Activated CD8-positive, alpha-beta memory T cell treated with anti-CD3 and anti-CD28 coated beads for 24 hours (primary cell): ENCODE measurements at regions not wholly inside any gene's neighbourhood (a gene's known extent, or its start where the extent isn't known, plus 50 kb on each side); places are given as distances from the start of the nearest gene placed in this dataset.
"Not testable (repeated sequence)": the region's sequence is repeated elsewhere in the genome, so short reads cannot be mapped to it uniquely, and the experiment has no call there.

ENCODE experiments used
- DNase-seq: peaks from one replicate; pipeline ENCODE4 v3.0.0-alpha.2; 2020

DNA sequence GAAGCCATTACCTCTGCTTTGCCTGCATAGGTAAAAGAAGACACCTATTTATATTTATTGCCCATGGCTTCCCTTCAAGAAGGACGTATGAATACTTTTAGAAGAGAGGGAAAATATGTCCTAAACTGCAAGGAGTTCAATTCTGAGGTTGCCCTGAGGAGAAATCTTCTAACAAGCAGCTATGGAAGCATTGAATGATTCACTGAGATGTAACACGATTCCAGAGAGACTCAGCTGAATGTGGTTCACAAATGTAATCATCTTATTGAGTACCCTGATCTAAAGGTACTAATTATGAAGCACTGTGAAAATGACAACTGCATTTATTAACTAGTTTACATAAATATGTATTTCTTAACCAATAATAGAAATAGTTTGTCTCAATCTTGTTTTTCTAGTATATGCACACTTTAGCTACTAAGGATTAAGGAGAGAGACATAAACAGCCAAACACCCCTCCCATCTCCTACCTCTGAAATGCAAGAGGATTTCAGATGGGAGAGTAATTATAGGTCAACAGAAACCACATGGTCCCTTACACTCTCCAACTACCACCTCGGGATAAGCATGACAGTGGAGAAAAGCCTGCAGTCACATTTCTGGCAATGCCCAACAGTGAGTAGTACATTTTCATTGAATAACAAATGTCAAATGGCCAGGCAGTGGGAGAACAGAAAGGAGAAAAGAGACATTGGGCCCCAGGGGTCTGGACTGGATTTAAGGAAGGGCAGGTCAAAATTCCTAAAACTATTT, 506.2 kb upstream of the IL12A start:
- no peak for DNase-seq

GRCh38 chr3:159482994-159483367, 505.7 kb upstream of the IL12A start:
- DNase-seq = no peak

- no peak for DNase-seq
These were observed 502.1 kb upstream of the IL12A start for GRCh38 chr3:159486580-159486979.

DNA sequence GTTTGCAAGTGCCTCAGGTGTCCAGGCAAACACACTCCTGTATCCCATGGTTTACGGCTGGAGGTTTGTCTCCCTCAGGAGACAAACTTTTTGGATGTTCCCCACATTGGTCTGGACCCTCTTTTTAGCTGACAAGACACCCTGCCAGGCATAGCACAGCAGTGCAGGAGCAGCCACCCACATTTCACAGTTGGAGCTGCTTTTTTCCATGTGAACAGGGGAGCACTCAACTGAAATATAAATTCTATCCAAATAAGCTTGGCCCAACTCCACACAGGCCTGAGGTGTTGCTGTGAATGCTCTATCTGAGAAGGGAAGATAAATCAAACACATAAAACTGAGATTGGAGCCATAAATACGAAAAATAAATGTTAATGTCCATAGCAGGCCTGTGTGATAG, 501.3 kb upstream of the IL12A start:
- DNase-seq = no peak

DNA sequence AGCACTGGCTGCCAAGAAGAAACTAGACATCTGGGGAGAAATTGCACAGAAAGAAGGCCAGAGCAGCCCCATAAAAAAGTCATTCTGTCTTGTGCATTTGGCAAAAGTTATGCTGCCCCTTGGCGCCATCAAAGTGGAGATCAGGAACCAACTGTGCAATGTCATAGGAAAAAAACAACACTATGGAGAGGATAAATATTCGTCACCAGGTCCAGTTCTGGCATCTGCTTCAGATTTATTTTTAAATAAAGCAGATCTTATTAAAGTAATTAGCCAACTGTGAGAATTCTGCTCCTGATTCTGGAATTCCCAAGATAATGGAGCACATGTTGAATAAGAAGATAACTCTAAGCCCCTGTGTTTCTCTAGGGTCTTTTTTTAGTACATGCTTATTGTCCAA, 500.0 kb upstream of the IL12A start:
- no peak for DNase-seq

DNA sequence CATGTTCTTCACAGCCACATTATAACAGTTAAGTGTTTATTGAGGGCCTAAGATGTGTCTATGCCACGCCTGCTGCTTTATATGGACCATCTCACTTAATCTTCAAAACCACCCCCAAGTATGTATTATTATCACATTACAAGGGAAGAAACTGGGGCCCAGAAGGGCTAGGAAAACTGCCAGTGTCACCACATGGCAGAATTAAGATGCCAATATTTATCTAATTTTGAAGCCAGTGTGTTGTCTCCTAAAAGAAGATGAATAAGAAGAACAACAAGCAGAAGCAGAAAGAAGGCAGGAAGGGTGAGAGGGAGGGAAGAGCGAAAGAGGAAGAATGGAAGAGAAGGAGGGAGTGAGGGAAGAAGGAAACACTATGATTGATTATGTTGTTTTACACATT, 491.3 kb upstream of the IL12A start:
- DNase-seq = no peak

DNA sequence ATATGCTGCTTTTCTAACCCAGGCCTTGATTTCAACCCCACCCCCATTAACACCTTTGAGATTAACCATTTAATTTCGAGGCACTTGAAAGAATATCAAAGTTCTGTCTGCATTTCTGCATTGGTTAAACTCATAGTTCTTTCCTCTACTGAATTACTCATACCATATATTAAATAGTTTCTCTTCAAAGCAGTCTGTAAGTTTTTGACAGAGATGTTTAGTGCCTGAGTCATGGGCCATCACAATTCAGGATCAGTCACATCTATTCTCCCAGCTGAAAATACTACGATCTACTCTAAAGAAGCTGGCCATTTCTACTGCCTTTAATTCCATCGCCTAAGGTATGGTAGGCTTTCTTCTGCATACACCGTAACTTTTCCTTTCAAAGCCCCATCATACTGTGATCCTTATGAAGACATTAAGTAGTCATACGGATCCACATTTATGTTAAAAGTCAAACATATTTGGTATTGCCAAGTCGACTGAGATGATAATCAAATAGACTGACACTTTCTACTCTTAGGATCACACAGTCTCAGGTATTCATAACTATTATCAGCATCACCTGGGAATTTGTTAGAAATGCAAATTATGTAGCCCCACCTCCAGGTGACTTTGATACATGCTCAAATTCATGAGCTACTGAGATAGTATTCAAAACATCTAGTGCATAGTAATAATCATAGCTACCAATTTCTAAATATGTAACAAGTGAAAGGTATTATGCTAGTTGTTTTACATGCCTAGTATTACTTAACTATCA, 489.4 kb upstream of the IL12A start:
- no peak for DNase-seq

- no peak for DNase-seq
These were observed 487.6 kb upstream of the IL12A start for GRCh38 chr3:159501029-159501428.

DNA sequence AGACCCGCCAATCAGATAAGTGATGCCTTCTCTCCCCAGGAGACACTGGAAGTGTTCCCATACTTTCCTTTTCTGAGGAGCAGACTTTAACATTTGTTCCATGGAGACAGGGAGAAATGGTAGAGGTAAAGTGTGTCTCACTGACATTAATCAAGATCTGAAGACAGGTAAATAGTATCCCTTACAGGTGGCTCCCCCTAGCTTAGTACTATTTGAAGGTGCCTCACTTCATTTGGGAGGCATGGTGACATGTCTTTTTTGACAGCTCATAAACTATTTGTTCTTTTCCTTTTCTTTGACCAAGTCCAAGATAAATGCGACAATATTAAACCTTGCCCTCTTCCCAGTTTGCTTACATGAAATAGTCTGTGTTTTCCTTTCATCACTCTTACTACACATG, 485.6 kb upstream of the IL12A start:
- no peak for DNase-seq

DNA sequence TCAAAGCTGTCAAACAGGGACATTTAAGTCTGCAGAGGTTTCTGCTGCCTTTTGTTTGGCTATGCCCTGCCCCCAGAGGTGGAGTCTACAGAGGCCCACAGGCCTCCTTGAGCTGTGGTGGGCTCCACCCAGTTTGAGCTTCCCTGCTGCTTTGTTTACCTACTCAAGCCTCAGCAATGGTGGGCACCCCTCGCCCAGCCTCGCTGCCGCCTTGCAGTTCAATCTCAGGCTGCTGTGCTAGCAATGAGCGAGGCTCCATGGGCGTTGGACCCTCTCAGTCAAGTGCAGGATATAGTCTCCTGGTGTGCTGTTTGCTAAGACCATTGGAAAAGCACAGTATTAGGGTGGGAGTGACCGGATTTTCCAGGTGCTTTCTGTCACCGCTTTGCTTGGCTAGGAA, 477.6 kb upstream of the IL12A start:
- DNase-seq = not testable (repeated sequence)

- no peak for DNase-seq
These were observed 475.2 kb upstream of the IL12A start for GRCh38 chr3:159513444-159513843.

GRCh38 chr3:159513867-159514380, 474.7 kb upstream of the IL12A start:
- DNase-seq = no peak

GRCh38 chr3:159517105-159517504, 471.5 kb upstream of the IL12A start:
- DNase-seq = no peak

DNA sequence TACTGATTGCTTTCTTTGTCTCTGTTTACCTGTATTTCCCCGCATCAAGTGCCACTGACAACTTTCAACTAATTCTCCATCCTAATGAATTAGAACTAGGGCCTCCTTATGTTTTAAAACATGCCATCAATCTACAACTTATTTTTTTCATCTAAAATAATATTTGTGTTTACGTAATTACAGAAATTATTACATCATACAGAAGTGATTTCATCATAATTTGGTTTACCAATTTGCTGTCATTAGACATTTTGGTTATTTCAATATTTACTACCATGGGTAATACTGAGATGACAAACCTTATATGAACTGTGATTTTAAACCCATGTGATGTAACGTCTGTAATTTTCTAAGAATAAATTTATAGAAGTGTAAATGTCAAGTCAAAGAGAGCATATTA, 468.0 kb upstream of the IL12A start:
- no peak for DNase-seq

GRCh38 chr3:159522276-159522675, 466.4 kb upstream of the IL12A start:
- DNase-seq = no peak

DNA sequence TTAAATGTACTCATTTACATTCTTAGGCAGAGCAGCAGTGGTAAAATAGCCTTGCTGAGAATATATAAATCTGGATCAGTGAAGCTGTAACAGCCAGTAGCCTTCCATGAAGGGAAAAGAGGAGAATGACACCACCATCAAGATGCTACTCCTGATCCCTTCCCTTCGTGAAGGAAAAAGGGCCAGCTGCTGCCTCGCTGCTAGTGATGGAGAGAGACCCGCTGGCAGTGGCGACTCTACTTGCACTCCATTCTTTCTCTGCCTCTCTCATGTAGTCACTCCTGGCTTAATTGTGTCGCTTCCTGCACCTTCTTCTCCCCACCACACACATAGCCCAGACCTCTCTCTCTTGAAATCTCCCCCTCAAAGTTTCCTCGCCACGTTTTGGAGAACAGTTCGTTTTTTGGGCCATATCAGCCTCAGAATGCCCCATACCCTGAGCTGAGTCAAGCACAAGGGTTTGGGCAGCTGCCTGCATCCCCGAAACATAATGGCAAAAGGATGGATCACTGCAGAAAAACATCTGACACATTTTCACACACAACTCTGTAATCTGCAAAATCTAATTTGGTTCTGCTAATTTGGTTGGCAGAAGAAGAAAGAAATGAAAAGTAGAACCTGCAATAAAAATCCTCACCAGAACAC, 460.3 kb upstream of the IL12A start:
- DNase-seq = no peak

DNA sequence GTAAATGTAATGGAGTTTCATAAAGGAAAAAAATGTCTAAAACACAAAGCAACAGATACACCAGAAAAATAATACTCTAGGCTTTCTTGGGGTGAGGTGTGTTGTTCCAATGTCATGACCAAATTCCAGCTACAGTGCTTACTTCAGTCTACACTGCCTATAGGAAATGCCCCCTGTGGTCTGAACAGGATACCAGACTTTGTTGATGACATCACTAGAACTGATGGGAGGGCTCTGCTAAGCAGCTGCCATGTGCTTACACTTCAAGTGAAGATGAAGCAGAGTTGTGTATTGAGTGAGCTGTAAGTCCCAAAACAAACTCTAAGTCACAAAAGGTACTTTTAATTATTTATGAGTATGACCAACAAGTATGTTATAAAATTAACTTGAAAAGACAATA, 456.1 kb upstream of the IL12A start:
- no peak for DNase-seq

DNA sequence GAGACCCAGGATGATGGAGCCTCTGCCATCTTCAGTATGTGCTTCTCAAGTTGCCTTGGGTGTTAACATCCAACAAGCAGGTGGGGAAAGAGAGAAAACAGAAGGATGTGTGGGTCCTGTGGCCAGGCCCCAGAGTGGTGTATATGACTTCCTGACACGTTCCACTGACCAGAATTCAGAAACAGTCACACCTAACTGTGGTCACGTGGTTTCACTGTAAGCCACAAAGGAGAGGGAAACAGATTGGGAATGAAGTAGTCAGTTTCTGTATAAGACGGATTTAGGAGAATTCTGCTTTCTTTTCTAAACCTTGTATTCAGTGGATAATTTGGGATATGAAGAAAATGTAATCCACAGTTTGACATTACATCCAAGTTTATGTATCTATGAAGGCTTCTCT, 454.1 kb upstream of the IL12A start:
- no peak for DNase-seq

- no peak for DNase-seq
These were observed 451.8 kb upstream of the IL12A start for GRCh38 chr3:159536876-159537275.

DNA sequence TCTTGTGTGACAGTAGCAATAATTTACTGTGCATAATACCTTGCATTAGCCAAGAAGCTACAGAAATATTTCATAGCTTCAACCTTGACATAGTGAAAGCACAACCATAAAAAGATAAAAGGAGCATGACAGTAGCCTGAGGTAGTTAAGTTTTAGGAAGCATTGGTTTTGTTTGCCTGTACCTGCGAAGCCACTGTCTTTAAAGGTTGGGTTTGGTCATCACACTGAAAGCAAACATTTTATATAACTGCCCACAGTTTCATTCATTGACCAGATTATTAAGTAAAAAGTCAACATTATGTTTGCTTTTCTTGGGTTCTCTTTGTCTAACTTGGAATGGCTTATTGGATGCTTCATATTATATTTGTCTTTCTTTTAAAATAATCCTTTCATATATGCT, 450.1 kb upstream of the IL12A start:
- no peak for DNase-seq

GRCh38 chr3:159540882-159541495, 447.6 kb upstream of the IL12A start:
- no peak for DNase-seq

DNA sequence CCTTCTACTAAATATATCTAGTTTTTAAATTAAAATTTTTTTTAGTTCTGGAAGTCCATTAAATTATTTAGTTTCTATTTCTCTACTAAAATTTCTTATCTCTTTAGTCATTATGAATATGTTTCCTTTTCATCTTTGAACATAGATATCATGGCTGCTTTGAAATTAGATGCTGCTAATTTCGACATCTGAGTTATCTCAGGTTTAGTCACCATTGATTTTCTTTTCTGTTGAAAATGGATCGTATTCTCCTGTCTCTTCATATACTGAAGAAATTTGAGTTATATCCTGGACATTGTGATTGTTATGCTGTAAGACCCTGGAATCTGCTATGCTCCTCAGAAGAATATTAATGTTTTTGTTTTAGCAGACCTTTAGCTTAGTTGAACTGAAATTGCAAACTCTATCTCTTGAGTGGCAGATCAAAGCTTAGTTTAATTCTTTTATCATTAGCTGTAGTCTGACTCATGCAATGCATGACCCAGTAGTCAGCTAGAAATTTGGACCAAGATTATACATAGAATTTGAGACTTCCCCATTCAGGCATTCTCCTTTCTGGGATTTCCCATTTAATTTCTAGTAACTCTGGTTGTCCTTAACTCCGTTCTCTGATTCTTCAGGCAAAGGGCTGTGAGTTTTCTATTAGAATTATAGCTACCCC, 439.8 kb upstream of the IL12A start:
- DNase-seq = no peak

DNA sequence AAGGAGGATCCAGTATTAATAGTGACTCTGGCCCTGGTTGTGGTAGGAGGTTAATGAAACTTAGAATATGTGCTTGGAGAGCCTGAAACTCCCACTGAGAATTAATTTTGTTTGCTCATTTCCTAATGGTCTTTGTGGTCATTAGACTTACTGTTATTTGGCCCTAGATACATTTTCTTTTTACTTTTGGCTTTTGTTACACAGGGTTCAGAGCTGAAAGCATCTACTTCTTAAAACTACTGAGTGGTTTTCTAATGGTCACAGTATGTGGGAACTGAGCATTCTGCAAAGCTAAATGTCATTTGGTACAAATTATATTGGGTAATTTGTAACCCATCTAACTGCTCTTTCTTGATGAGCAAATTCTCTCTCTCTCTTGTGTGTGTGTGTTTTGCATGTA, 433.4 kb upstream of the IL12A start:
- DNase-seq = no peak
